NT2/D1 (cell line): ENCODE measurements at regions not wholly inside any gene's neighbourhood (a gene's known extent, or its start where the extent isn't known, plus 50 kb on each side); places are given as distances from the start of the nearest gene placed in this dataset.

Source experiments
- SUZ12 ChIP-seq: IDR thresholded peaks from 2 replicates; pipeline ENCODE4 v1.6.1; 2011; ENCODE audit not compliant: insufficient read length, insufficient read depth; ENCODE audit errors: extremely low read depth
- YY1 ChIP-seq: IDR thresholded peaks from 2 replicates; pipeline ENCODE4 v1.6.1; 2011; ENCODE audit not compliant: insufficient read length, insufficient read depth
- ZNF274 ChIP-seq: IDR thresholded peaks from 2 replicates; pipeline ENCODE4 v1.6.1; 2011; ENCODE audit warnings: mild to moderate bottlenecking, low read depth, low read length

- TF ChIP-seq ZNF274 (no peak), YY1 (no peak), SUZ12 (no peak)
Measured at GRCh38 chr5:155952486-155953089, 374.4 kb upstream of the SGCD start.
